ENCODE measurements at regions not wholly inside any gene's neighbourhood (a gene's known extent, or its start where the extent isn't known, plus 50 kb on each side); places are given as distances from the start of the nearest gene placed in this dataset.

DNA sequence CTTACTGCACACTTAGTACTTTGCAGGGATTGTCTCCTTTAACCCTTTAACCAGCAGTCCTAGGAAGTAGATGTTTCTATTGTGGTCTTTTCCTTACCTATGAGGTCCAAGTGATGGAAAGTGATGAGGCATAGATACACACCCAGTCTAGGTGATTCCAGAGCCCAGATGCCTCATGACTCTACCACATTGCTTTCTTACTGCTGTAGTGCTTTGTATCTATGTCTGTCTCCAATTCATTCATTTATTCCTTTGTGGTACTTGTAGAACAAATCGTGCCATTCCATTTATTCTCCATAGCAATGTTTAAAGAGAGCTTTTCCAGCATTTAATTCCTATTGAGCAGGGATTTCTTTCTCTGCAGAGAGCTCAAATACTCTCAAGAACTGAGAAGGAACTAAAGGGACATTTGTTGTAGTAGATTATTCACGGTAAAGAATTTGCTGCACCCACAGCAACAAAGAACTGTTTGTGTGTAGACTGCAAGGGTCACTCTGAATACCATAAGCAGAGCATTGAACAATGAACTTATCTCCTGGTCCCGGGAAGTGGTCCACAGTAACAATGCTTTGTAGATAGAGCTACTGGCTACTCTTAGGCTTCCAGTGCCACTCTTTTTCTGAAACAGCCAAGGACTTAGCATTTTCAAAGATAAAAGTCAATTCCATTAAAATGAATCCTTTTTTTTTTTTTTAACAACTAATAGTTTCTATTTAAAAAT lies 337.0 kb downstream of the PTEN start:
- peak; percentile 38 for DNase-seq (ENCODE audit: low spot score)

DNA sequence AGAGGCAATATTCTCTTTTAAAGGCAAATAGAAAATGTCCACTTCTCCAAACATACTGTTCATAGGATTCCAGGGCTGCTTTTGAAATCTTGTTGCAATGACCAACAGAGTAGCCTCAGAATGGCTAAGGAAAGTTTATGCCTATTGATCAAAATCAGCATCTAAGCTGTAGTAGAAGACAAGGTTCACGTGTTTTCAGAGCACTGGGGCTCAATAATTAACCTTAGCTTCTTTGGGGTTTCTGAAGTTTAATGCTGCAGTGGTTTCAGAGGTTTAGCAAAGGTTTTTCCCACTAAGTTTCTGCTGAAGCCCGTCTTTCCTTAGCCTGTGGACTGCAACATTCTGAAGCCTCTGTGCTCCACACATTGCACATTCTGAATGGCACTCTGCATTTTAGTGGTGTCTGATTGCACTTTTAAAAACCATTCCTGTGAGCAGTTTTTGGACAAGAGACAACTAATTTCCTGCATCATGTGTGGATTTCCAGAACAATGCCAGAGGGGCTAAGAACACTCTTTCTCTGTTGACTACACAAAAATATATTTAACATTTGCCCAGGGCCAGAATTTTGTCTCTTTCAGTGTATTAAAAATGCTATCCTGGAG lies 342.5 kb downstream of the PTEN start:
- DNase-seq (ENCODE audit: low spot score) = no peak

DNA sequence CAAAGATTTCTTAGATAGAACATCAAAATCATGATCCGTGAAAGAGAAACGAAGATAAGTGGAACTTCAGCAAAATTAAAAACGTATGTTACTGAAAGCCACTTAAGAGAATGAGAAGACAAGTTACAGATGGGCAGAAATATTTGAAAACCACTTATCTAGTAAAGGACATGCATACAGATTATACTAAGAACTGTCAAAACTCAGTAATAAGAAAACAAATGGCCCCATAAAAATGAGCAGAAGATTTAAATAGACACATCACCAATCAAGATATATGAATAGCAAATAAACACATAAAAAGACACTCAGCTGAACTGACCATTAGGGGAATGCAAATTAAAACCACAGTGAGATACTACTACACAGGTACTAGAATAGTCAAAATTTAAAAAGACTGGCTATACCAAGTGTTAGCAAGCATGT lies 343.7 kb downstream of the PTEN start:
- no peak for DNase-seq (ENCODE audit: low spot score)

DNA sequence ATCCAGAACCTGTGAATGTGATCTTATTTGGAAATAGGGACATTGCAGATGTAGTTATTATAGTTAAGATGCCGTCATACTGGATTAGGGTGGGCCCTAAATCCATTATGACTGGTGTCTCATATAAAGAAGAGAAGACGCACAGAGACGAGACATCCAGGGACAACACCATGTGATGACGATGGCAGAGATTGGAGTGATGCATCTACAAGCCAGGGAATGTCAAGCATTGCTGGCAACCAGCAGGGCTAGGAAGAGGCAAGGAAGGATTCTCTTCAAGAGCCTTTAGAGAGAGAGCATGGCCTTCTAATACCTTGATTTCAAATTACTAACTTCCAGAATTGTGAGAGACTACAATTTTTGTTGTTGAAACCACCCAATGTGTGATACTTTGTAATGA lies 345.8 kb downstream of the PTEN start:
- no peak for DNase-seq (ENCODE audit: low spot score)

DNA sequence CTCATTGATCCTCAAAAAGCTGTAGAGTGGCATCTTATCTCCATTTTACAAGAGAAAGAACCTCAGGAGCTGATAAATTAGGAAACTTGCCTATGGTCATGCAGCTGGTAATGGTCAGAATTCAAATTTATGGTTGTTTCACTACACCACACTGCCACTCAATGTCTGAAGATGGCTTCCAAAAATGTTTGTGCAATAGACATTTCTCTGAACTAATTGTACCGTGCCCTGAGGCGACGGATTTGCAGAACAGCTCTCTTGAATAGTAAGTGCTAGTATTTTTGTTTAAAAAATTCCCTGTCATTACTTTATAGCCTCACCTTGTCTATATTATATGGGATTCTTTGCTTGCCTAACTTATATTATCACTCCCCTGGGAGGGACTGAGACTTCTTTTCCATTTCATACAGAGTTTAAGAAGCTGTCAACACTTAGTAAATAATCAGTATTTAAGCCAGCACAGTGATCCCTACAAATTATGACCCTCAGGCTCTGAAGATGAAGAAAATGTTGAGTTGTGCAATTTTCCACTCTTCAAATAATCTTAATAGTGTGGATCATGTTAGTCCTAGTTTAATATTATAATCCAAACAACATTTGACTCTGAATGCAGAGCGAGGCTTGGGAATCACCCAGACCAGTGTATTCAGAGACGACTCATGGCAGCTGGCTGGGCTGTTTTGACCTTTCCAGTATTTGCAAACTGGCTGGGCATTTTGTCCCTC lies 346.6 kb downstream of the PTEN start:
- DNase-seq (ENCODE audit: low spot score) = no peak

DNA sequence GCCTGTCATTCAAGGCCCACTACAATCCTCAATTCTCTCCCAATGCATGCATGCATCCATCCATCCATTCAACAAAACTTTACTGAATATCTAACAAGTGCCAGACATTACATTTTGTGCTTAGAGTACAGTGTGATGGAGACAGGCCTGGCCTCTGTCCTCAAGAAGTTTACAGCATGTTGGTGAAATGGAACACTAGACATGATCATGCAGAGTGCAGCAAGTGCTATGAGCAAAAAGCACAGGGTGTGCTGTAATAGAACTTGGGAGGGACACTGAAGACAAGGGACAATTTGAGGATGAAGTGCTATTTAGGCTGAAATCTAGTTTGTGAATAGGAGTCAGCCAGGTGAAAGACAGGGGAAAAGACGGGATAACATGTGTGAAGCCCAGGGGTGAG lies 347.8 kb downstream of the PTEN start:
- no peak for DNase-seq (ENCODE audit: low spot score)

DNA sequence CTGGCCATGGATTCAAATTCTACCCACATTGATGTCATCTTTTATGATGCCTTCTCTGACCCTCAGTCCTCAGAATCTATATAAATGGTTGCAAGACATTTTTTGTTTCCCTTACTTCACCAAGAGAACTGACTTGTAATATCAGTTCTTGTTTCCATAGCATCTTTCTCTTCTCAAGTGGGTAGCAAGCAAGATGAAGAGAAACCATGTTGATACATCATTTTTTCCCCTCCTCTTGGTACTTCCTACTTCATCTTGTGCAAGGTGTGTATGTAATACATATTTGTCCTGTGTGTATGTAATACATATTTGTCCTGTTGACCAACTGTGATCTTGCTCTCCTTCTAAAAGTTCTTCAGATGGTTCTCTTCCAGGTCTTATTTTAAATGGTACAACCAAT lies 348.6 kb downstream of the PTEN start:
- DNase-seq (ENCODE audit: low spot score) = no peak

DNA sequence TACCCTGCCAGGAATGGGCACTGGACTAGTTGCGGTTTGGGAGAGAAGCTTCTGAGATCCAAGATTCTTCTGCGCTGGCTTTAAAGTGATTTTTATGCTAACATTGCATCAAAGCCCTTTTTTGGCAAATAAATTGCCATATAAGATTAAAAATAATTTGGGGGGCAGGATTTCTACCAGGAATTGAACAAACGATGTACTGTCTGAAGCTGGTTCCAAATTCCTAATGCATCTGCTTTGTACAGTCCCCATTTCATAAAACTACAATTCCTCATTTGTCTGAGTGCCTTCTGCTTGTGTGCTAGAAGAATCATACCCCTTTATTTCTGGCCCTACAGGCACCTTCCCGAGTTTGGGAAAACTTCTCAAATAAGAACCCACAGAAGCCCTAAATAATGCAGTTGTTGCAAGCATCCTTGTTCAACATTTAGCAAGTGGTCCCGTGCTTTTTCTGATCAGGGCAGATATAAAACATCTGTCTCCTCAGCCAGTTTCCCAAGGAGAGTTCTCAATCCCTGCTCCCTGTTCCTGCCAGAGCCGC lies 349.7 kb downstream of the PTEN start:
- DNase-seq (ENCODE audit: low spot score) = no peak

DNA sequence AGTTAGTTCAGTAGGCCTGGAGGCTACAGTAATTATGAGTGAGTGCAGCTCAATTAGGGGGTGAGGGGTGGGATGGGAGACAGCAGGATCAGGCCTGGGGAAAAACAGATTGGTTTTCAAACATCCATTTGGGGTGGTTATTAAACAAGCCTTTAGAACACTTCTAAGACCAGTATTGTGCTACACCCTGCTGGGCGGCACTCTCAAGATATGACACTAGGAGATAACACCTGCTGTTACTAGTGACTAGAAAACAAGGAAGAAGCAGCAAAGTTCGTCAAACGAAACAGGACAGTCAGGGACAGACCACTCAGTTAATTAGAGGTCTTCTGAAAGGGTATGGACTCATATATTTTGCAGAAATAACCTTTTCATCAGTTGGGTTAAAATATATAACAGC lies 353.6 kb downstream of the PTEN start:
- DNase-seq (ENCODE audit: low spot score) = peak; percentile 54

DNA sequence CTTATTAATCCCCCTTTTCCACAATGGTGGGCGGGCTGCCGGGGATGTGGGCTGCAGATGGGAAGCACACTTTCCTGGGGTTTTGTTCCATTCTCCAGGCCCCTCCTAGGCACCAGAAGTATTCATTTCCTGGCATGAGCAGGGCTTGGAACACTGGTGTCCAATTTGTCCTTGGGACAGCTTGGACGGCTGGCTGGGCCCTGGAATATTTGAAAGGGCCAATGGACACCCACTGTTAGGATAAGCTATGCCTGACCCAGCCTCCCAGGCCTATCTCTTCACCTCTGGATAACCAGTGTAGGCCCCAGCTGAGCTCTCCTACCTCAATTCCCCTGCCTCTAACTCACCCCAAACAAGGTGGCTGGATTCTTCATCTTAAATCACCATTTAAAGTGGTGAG lies 354.9 kb downstream of the PTEN start:
- DNase-seq (ENCODE audit: low spot score) = no peak

DNA sequence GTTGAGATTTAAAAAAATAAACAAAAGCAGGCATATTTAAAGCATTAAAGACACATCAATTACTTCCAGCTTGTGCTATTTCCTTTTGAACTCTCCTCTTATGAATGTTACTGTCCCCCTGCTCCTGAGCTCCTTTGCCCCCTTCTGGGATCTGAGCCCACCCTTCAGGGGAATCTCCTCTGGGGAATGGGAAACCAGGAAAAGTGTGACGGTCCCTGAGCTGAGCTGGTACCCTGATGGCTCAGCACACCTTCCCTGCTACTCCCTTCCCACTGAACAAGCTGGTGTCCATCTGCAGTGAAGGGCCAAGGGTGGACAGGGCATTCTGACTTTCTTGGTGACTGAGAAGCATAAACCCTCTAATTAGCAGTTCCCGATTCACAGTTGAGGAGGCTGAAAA lies 356.3 kb downstream of the PTEN start:
- DNase-seq (ENCODE audit: low spot score) = no peak

DNA sequence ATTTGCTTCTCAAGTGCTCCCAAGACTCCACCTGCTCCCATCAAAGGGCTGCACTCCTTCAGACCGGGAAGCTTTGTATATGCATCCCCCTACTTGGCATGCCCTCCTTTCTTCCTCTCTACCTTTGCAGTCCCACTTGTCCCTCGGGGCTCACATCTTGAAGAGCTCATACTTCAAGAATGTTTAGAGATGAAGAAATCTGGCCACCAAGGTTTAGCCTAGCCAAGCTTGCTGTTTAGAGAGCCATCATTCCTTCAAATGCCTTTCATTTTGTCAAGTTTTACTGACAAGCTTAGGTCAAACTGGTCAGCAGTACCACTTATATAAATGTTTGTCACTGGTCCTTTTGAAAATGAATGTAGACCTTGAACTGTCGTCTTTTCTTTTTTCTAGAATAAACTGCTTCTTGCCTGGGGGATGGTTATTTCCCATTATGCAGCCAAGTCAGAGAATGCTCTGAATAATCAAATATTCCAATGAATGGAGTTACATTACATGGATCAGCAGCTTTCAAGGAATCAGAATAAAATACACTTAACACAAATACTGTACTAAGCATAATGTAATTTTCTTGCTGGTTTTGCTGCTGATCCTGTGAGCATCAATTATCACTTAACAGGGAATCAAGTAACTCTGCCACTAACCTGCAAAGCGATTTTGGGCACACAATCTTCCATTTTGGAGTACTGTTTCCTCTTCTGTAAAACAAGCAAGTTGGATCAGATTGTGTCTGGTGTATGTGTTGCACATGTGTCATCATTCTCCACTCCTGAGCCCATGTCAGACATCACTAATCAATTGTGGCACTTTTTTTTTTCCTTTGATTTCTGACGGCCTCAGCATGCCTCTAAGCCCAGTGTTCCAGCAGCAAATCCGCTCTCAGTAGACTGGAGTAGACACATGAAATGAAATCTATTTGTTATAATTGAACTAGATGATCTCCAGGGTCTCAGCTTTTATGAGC lies 357.9 kb downstream of the PTEN start:
- no peak for DNase-seq (ENCODE audit: low spot score)

DNA sequence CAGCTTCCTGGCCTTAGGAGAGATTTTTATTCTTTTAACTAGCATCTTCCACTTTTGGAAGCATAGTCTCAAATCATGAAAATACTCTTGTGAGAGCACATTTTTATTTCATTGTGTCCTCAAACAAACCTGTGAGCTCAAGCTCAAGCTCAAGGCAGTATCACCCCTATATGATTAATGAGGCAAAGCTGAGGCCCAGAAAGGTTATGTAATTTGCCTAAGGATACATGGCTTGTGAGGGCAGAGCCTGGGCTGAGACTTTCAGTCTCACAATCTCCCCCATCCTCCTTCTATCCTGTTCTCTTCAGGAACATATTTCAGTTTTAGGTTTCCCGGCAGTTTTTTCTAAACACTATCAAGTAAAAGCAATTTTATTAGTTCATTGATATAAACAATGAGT lies 359.5 kb downstream of the PTEN start:
- DNase-seq (ENCODE audit: low spot score) = no peak

All from HT-29 (cell line).